ENCODE measurements at regions not wholly inside any gene's neighbourhood (a gene's known extent, or its start where the extent isn't known, plus 50 kb on each side); places are given as distances from the start of the nearest gene placed in this dataset.

DNA sequence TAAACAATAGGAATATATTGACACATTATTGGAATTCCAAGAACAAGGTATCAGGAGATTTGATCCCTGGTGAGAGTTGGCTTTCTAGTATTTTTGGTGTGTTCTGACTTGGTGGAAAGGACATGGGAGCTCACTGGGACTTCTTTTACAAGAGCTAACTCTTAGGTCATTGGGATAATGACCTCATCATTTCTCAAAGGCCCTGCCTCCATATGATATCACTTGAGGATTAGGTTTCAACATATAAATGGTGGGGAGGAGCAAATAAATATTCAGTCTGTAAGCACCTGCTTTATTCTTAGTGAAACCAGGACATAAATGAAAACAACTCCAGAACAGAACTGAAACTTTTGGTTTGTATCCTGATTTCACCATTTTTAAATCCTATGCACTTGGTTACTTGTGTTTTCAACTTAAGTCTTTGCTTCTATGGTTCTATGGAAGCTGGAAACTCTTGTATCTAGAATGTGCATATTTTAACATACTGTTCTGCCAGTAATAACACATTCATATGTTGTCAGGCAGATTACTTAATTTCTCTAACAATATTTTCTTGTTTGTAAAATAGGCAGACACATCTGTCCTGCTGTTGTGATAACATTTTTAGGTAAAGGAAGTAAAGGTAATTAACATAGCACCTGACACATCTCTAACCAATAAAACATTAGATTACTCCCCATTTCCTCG is 1527.7 kb upstream of the CDH8 start:
- no peak for DNase-seq

DNA sequence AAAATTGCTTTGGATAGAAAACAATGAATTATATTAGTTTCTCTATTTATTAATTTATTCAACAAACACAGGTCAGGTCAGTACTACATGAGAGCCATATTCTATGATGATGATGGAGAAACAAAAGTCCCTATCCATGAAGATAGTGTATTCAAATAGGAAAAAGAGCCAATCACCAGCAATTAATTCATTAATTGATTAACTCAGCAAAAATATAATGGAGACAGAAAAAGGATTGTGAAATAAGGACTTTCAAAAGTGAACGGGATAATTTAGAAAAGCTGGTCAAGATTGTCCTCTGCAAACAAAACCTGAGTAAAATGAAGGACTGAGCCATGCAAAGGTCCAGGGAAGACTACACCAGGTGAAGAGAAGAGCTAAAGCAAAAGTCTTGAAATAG is 1517.7 kb upstream of the CDH8 start:
- DNase-seq, result no peak

DNA sequence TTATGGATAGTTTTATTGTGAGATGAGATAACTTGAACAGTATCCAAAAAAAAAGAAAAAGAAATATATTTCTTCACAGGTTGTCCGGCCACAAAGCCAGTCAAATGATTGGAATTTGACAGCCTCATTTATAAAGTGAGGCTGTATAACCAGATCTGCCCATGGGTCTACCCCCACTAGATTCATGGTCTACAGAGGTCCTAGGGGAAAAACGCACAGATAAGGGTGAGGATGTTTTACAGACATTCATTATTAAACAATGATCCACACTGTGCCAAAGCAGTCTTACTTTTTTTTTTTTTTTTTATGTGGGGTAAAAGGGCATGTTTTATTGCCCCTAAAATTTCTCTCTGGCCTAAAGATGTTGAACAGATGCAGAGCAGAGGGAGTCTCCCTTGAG is 1503.0 kb upstream of the CDH8 start:
- no peak for DNase-seq

DNA sequence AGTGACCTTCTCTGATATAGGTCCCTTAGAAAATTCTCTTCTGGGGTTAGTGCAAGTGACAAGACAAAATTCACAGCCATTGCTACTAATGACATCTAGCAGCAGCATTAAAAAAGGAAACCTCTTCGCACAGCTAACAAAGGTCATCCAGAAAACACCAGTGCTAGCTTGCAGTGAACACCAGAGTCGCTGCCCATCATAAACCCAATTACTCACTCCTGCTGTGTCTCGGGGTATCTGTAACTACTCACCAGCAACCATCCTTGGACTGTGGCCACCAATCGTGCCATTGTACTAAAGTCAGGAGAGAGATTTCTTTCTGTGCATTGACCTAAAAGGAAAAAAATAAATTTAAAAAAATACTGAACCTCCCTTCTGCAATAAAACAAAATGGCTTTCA is 1494.7 kb upstream of the CDH8 start:
- no peak for DNase-seq

DNA sequence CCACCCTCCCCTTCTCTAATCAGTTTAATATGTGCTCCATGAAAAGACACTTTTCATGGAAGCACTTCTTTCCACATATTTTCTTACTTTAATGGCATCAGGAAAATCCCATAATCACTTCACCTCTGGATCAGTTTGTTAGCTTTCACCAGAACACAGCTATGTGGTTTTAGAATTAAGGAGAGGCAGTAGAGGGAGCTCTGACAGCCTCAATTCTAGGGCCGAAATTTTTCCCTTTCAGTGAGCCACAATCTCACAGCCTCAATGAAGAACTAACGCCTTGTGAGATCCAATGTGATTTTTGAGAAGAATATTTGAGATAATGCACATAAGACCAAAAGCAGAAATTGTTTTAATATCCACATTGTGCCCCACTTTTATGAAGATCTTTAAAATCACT is 1494.0 kb upstream of the CDH8 start:
- no peak for DNase-seq

DNA sequence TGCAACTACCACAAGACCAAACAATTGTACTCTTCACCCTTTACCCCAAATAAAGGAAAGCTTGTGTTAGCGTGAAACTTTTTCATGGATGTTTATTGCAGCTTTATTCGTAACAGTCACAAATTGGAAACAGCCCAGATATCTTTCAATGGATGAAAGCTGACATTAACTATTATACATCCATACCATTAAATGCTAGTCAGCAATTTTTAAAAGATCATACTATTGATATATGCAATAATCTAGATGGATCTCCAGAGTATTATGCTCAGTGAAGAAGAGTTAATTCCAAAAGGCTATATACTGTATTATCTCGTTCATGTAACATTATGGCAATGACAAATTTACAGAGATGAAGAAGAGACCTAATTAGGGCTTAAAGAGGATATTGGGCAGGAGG is 1491.2 kb upstream of the CDH8 start:
- no peak for DNase-seq

DNA sequence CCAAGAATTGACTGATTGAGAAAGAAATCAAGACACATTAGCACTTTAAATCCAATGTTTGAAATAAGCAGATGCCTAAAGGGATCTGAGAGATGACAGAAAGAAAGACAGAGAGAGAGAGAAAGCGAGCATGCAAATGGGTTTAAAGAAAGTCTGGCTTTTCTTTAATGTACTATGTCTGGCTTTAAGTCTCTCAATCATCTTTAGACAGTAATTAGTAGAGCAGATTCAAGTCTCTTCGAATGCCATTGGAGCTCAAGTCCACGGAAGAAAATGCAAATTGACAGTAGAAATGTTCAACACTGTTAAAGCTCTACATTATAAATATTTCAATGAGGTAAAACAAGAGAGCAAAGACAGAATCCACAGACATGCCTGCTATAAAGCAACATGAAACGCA is 1480.2 kb upstream of the CDH8 start:
- no peak for DNase-seq

DNA sequence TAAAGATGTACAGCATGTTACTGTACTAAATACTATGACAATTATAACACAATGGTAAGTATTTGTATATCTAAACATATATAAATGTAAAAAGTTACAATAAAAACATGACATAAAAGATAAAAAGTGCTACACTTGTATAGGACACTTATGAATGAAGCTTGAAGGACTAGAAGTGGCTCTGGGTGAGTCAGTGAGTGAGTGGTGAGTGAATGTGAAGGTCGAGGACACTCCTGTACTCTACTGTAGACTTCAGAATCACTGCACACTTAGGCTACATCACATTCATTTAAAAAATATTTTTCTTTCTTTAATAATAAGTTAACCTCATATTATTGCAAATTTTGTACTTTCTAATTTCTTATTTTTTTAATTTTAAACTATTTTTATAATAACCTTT is 1476.7 kb upstream of the CDH8 start:
- DNase-seq, result no peak

DNA sequence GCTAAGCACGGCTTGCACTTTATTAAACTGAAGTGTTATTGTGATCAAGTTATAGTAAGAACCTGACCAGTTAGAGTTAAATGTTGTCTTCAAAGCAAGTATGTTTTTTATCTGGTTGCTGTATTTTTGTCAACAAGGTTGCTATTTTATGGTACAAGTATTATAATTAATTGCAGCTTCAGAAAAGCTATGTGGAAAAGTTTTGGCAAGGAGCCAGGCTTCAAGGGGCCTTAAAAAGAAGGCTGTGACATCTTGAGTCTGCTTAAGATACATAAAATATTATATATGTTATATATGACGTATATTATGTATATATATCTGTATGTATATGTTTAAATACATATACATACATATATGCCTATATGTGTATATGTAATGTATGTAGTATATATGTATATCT is 1461.2 kb upstream of the CDH8 start:
- DNase-seq, result no peak

DNA sequence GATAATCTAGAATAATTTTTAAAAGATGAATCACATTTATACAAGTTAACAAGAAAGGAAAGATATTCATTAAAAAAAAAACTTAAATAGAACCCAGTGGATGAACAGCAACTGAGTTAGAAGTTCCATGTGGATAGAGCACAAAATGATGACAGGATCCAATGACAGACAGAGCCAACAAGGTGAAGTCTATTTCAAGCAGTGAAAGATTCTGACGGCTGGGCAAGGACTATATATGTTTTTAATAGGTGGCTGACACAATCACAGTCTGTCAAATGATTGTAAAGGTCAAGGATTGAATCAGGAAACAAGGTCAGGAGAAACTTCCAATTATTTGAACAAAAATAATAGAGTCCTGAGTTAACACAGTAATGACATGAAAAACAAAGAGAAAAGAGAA is 1460.0 kb upstream of the CDH8 start:
- no peak for DNase-seq

DNA sequence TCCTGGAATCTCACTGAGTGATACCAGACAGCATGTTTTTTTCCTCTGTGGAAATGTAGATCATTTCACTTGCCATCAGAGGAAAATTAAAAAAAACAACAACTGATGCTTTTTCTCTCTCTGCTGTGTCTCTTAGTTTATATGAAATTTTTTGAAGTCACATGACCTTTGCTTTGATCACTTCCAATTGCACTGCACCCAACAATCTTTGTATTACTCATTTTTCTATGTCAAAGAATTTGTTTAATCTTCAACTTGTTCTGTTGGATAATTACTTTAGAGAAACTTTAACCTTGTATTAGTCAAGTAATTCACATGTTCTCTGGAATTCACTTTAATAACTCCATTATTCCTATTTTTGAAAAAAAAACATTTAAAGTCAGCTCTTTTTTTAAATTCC is 1452.7 kb upstream of the CDH8 start:
- DNase-seq, result no peak

DNA sequence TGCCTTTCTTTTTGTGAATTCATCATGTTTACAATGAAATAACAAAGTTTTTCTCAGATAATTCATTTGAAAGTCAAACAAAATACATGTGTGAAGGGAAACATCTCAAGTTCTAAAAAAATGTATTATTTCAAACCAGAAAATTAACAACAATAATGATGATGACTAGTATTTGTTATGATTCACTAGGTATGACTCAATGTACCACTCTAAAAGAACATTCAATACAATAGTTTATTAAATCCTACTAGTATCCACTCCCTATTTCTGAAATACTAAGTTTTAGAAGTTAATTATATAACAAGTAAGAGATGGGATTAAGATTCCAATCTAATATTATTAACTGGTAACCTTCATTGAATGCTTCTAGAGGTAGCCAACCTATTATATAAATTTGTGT is 1444.8 kb upstream of the CDH8 start:
- no peak for DNase-seq

DNA sequence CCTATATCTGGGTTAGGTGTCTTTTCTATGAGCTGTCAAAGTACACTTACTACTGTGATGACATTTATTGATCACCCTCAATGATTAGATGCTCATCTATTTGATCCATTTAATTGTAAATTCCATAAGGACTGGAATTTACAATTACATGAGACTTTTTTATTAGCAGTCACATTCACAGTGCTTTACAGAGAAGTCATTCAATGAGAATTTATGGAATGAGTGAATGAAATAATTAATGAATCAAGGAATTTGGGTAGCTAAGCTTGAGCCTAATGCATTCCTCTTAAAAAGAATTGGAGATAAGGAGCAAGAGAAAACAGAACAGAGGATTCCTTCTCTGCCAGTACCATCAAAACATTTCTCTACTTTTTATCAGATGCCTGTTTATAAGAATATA is 1437.5 kb upstream of the CDH8 start:
- no peak for DNase-seq

DNA sequence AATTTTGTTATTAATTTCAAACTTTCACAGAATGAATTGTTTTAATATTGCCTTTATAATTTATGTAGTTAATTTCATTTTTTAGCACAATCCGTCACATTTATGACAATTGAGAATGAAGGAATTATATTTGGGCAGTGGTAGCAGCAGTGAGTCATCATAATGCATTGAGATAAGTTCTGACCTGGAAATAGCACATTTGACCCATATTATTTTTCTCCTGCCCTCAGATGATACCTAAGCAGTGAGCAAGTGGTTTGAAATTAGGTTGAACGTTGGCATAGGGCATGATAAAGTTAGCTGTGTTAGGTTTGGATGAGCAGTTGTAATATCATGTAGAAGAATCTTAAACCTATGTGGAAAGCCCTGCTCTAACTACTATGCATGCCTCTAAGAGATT is 1431.3 kb upstream of the CDH8 start:
- no peak for DNase-seq

DNA sequence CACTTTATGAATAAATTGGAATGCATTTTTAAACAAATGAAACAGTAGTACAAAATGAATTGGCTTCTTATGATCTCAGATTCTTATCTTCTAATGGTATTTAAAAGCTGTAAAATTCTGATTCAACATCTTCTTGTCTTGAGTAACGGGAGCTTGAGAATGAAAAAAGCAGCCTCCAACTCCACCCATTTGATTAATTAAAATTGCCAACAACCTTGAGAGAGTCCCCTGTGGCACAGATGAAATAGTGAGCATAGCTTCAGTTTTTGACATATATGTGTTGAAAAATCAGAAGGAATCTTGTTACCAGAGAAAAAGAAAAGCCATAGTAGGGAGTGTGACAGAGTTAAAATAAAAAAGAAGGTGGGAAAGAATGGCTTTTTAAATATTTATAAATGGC is 1426.1 kb upstream of the CDH8 start:
- DNase-seq, result no peak

DNA sequence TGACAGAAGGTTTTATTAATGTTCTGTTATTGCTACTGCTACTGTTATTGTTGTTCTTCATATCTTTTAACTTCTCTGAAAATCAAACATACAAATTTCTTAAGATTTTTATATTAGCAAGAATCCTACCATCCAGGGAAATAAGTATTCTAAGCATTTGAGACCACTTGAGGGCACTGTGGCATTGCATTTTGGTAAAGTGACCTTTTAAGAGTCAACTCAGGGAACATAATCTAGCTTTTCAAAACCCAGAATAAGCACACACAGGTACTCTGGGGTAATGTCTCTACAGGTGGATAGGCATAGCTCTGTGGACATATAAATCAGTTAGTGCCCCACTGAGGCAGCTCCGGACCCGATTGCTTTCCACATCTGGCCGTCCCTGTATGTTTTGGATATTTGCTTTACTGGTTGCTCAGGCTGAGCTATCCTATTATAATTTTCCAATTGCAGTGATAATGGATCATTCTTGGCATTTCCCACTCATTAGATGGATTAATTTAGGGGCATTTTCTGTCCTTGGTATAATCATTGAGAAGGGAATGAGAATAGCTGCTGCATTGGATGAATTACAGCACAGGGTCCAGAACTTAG is 1425.1 kb upstream of the CDH8 start:
- DNase-seq, result no peak

DNA sequence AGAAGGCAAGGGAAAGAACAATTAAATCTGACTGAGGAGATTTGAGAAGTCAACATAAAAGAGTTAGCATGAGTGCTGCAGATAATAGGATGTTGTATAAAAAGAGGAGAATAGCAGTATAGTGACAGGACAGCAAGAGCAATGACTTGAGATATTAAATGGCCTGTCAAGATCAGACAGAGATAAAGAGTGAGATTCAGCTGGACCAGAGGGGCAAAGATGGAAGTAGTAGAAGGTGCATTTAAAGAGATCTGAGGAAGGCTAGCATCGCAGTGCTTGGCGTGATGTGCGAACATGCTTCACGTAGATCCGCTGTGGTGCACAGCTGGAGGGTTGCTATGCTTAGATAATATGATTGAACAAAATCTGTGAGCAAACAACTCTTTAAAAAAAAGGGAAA is 1422.6 kb upstream of the CDH8 start:
- DNase-seq, result no peak

DNA sequence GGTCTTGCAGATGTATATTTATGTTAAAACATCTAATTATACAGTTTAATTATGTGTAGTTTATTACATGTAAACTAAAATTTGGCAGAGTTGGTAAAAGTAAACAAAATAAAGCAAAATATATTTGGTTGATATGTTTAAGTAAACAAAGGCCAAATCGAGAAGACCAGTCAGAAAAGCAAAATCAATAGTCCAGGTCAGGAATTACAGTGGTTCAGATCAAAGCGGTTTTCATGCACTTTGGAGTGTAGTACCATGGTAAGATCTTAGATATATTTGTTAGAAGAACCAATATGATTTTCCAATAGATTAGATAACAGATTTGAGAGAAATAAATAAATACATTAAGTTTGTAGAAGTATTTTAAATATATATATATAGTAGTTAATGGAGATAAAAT is 1421.6 kb upstream of the CDH8 start:
- no peak for DNase-seq

DNA sequence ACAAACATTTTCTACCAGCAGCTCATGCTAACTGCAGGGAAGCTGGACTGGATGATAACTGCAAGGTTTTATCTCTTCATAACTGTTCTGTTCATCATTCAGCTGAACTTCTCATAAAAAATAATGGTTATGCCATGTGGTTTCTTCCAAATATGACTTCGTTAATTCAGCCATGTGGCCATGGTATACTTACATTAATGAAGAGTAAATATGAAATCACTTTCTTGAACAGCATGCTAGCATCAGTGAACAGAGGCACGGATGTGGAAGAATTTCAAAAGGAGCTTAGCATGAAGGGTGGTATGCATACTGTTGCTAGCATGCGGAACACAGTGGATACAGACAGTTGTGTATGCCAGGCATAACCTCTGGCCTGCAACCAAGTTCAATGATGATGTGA is 1417.0 kb upstream of the CDH8 start:
- no peak for DNase-seq

DNA sequence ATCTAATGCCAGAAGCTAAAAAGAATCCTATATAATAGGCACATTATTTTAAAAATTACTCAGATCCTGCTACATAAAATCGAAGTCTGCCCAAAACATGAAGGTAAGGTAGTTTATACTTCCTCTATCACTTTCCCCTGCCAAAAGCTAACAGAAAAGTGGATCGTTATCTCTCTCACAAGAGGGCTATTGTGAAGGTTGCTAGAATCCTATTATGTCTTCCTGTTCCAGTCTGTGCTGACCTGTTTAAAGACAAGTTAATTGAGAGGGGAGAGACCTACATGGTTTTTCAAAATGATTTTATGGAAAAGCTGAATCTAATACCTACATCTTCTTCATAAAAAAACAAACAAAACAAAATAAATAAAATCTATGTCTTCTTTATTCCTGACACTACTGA is 1410.9 kb upstream of the CDH8 start:
- DNase-seq, result no peak

DNA sequence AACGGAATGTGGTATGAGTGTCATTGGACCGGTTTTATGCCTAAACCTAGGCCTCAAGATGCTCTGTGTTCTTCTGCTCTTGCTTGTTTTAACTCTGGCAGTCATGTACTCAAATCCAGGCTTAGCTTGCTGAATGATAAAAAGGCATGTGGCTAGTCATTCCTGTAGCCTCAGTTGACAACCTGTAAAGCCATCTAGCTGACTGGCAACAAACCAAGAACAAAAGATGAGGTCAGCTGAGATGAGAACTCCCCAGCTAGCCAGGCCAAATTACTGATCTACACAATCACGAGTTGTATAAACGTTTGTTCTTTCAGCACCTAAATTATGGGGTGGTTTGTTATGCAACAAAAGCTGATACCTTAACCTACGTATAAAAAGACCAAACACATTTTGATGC is 1406.0 kb upstream of the CDH8 start:
- no peak for DNase-seq

DNA sequence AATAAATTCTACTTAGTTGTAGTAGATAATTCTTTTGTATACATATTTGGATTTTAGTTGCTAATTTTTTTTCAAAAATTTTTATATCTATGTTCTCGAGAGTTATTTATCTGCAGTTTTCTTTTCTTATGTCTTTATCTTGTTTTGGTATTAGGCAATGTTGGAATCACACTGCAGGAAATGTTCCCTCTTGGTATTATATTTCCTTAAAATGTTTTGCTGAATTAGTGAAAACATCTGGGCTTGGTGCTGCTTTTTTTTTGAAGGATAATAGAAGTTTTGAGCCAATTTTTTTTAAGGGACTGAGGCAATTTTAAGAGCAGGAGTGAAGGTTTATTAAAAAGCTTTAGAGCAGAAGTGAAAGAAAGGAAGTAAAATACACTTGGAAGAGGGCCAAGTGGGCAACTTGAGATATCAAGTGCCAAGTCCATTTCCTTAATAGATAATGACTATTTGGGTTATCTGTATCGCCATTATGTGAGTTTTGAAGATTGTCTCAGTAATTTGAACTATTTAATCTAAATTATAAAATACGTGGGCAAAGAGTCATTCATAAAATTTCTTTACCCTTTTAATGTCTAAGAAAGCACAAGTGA is 1390.1 kb upstream of the CDH8 start:
- no peak for DNase-seq

DNA sequence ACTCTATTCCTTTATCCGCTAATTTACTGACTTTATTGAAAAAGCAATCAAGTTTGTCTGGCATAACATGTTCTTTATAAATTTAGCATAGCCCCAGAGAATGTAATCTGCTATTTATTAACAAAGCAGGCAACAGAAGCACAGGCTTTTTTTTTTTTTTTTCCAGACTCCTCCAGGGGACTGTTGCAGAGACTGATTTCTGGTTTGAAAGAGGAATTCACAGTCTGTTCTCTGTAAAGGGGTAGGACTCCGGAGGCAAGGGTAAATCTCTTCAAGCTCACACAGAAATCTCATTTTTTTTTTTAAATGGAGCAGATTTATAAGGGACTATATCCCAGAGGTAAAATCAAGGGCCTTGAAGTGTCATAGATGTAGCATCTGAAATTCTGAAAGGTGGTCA is 1386.5 kb upstream of the CDH8 start:
- no peak for DNase-seq

DNA sequence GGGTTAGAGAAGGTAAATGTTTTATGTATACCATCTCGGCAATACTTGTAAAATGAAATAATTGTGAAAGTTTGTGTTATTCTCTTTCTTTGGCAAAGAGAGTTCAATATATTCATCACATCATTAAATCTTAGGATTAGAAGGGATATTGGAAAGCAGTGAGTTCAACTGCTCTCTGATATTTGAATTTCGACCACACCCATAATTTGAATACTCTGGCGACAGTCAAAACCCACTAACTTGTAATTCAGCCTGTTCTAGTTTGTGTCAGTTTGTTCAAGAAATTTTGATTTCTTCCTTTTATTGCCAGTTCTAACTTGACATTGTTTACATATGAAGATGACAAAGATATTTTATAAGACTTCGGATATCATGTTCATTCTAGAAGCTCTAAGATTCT is 1380.5 kb upstream of the CDH8 start:
- DNase-seq, result no peak

DNA sequence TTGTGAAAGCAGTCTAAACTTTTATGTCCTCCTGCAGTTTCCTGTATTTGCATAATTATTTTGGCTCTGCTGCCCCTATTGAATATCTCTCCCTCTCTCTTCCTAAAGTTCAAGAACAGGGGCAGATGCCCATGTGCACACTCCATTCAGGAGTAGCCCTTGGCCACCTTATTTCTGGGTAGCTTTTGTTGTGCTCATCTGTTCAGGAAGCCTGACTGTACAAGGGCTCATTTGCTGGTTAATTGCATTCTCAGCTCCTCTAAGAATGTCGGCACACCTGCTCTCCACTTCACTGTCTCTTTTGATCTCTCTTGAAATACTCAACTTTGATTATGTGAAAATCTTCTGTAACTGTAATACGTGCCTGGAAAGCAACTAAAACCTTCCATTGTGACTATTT is 1378.8 kb upstream of the CDH8 start:
- DNase-seq, result no peak

All from GF-D8 (cell line).